GM10266 (cell line): ENCODE measurements at regions not wholly inside any gene's neighbourhood (a gene's known extent, or its start where the extent isn't known, plus 50 kb on each side); places are given as distances from the start of the nearest gene placed in this dataset.
A peak's percentile ranks its signal among the peaks of the same experiment; 100 is the strongest.

Source experiments
- DNase-seq: peaks from one replicate; pipeline ENCODE4 v3.0.0; 2012; ENCODE audit errors: extremely low spot score
- TF ChIP-seq, protein P1 (sequence below): IDR thresholded peaks from 2 replicates; pipeline ENCODE4 v1.5.1; 2012; ENCODE audit warnings: mild to moderate bottlenecking, low read depth; ENCODE audit not compliant: control insufficient read depth, insufficient read depth; ENCODE audit errors: missing control alignments

DNA sequence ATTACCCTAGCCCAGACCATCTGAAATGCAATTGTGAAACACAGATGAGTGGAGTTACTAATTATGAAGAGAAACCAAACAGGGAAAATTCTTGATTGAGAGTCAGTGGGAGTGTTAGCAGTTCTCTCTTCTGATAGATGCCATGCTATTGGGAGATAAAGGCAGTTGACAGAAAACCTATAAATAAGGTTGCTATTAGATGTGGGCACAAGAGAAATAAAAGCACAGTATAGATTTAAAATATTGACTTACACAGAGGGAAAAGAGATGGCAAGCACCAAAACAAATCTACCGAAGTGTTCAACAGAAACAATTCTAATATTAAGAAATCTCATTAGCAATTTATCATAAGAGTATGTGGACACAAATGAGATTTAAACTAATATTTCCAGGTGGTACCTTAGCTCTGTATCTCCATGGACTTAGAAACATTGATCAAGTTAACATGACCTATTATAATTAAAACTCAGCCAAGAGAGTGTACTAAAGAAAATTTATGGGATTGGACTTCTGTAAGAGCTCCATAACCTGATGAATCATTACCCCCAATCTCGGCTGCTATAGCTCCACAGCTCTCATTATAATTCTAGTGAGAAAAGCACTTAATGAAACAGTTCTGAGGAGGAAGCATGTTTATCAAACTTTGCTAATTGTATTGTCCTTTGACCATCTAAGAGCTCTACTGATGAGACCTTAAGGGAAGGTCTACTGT, 665.0 kb upstream of the RIOK2 start:
- DNase-seq, result no peak
- TF ChIP-seq, protein P1, sequence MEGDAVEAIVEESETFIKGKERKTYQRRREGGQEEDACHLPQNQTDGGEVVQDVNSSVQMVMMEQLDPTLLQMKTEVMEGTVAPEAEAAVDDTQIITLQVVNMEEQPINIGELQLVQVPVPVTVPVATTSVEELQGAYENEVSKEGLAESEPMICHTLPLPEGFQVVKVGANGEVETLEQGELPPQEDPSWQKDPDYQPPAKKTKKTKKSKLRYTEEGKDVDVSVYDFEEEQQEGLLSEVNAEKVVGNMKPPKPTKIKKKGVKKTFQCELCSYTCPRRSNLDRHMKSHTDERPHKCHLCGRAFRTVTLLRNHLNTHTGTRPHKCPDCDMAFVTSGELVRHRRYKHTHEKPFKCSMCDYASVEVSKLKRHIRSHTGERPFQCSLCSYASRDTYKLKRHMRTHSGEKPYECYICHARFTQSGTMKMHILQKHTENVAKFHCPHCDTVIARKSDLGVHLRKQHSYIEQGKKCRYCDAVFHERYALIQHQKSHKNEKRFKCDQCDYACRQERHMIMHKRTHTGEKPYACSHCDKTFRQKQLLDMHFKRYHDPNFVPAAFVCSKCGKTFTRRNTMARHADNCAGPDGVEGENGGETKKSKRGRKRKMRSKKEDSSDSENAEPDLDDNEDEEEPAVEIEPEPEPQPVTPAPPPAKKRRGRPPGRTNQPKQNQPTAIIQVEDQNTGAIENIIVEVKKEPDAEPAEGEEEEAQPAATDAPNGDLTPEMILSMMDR, result no peak

DNA sequence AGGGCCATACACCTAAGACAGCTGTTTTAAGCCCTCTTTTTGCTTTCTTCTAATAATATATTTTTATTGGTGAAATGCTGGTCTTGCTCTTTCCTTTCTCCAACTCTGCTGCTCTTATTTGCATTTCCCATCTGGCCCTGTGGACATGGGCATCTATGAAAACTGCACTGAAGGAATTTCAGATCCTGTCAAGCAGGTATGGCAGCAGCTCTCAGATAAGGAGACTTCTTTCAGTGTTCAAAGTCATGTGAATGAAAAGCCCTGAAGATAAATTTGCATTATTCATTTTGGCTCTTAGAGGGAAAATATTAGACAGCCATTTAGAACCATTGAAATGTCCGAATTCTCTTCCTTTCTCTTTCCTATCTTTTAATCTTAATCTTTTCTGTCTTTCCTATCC, 668.0 kb upstream of the RIOK2 start:
- no peak for DNase-seq
- TF ChIP-seq, protein P1, result no peak

DNA sequence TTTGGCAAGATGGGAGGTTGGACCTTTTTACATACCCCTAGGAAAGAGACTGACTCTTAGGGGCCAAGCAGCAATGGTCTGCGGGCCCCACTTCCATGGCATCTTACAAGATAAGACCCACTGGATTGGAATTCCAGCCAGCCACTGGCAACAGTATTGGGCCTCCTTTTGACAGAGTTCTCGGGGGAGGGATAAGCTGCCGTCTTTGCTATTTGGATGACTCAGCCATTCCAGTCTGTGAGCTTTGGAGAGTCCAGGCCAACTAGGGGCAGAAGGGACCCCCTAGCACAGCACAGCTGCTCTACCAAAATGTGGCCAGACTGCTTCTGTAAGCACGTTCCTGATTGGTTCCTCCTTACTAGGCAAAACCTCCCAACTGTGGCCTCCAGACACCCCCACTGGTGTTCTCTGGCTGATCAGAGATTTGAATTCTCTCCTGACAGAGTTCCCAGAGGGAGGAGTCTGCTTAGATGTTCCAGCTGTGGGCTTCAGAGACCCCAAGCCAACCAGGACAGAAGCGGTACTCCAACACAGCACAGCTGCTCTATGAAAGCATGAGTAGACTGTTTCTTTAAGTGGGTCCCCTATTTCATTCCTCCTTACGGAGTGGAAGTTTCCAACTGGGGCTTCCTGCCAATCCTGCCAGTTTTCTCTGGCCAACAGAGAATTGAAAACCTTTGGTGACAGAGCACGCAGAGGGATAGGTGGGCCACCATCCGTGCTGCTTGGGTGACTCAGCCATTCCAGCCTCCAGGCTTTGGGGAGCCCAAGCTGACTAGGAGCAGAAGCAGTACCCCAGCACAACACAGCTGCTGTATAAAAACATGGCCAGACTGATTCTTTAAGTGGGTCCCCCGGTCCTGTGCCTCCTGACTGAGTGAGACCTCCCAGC, 672.1 kb upstream of the RIOK2 start:
- DNase-seq, result no peak
- TF ChIP-seq, protein P1, result no peak

DNA sequence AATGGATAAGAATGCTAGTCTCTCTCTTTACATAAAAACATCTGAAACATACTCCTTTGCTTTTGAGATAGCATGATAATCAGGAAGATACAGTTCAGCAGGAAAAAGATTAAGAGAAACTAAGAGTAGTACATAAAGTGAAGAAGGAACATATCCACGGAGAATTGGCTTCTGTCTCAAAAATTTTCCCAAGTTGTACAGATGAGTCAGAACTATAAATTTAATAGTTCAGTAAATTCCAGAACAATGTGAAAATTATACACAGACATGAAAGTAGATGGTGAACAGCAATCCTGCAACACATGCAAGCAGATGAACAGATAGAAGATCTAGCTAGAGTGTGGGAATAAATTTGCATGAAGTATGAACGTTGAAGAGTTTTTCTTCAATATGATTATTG, 691.4 kb upstream of the RIOK2 start:
- DNase-seq, result no peak
- TF ChIP-seq, protein P1, result no peak

DNA sequence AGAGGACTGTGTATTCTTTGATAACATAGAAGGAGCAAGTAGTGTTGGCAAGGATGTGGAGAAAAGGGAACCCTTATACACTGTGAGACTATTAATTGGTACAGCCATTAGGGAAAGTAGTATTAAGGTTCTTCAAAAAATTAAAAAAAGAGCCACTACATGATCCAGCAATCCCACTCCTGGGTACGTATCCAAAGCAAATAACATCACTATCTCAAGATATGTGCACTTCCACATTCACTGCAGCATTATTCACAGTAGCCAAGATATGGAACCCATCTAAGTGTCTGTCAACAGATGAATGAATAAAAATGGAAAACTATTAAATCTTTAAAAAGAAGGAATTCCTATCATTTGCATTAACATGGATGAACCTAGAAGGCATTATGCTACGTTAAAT, 693.2 kb upstream of the RIOK2 start:
- no peak for DNase-seq
- TF ChIP-seq, protein P1, result no peak

DNA sequence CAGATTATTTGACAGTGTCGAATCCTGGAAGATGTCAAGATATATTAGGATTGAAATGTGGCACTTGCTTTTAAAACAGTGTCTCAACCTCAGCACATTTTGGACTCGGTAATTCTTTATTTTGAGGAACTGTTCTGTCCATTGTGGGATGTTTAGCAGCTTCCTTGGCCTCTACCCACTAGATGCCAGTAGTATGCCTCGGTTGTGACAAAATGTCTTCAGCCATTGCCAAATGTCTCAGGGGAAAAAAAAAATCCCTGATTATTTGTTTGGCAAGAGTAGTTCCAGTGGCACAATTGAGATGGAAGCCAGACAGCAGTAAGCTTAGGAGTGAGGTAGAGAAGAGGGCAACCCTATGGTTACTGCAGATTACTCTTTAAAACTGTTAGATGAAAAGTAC, 694.5 kb upstream of the RIOK2 start:
- TF ChIP-seq, protein P1, result no peak
- DNase-seq, result no peak

DNA sequence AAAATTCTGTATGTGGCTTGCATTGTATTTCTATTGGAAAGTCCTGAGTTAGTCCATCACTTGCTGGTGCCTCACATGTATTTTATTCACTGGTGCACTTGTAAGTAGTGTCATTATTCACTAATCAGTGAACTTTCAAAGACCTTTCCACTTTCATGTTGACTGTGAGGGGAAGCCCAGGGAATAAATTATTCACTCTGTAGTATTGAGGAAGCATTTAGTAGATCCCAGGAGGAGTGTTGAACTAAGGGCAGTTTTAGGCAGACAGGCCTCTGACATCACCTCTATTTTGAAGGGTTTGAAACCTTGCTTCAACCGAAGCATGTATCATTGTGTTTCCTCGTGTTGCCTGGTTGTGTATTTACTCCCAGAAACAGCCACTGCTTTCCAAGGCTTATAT, 705.4 kb upstream of the RIOK2 start:
- peak; percentile 7 for DNase-seq
- TF ChIP-seq, protein P1, result no peak
